GM12873 (cell line): ENCODE measurements at regions not wholly inside any gene's neighbourhood (a gene's known extent, or its start where the extent isn't known, plus 50 kb on each side); places are given as distances from the start of the nearest gene placed in this dataset.

Source experiments
- CTCF ChIP-seq: IDR thresholded peaks from 2 replicates; pipeline ENCODE4 v1.5.1; 2012; ENCODE audit warnings: low read depth, mild to moderate bottlenecking, moderate library complexity, low read length, control low read depth; ENCODE audit not compliant: insufficient read depth; ENCODE audit errors: missing control alignments

DNA sequence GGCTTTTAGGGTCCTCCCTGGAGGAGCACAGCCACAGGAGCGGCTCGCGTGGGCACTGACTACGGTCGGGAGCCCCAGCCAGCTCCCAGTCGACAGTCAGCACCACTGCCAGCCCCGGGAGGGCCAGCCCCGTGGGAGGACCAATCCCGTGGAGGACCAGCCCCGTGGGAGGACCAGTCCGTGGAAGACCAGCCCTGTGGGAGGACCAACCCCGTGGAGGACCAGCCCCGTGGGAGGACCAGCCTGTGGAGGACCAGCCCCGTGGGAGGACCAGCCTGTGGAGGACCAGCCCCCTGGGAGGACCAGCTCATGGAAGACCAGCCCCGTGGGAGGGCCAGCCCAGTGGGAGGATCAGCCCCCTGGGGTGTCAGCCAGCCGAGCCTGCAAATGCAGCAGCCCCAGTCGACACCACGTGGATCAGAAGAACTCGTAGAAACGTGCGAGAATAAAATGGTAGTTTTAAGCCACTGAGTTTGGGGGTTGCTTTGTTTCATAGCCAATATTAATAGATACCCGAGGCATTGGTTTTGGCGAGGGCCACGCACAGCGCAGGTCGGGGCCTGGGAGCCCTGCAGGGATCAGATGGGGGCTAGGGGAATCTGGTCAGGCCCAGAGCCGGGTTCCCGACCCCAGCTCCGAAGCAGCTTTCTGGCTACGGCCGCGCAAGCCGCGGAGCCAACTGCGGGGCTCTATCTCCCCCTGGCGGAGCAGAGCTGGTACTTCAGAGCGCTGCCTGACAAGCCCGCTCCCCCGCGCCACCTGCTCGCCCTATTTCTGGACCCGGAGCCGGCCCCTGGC, 73.0 kb downstream of the TEX51 start:
- TF ChIP-seq CTCF, result peak; percentile 97

GRCh38 chr2:126972279-126972626, 73.6 kb downstream of the TEX51 start:
- no peak for TF ChIP-seq CTCF

DNA sequence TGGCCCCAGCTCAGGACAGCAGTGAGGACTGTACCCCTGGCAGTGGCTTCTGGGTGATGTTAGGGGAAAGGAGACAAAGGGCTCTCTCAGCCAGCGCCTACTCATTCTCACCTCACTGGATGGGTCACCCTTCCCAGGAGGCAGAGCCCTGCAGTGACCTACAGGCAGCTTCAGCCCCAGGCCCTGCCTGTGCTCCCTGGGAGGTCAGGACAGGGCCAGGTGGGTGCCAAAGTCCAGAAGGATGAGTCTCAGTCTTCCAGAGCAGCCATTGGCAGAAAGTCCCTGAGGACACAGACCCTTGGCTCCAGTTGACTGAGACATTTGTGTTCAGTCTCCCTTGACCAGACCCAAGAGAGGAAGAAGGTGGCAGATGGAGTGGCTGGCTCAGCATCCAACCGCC, 75.1 kb downstream of the TEX51 start:
- no peak for TF ChIP-seq CTCF

GRCh38 chr2:126975671-126976655, 77.3 kb downstream of the TEX51 start:
- TF ChIP-seq CTCF, result no peak

GRCh38 chr2:126976721-126977328, 78.1 kb downstream of the TEX51 start:
- TF ChIP-seq CTCF, result no peak

- TF ChIP-seq CTCF, result no peak
Measured at GRCh38 chr2:126978333-126978732, 79.6 kb downstream of the TEX51 start.
